ENCODE measurements at regions not wholly inside any gene's neighbourhood (a gene's known extent, or its start where the extent isn't known, plus 50 kb on each side); places are given as distances from the start of the nearest gene placed in this dataset.

- DNase-seq (ENCODE audit: low read depth in 2 of 2): no peak
These were observed 60.9 kb upstream of the CHRM2 start for GRCh38 chr7:136807598-136807997.

- no peak for DNase-seq (ENCODE audit: low read depth in 2 of 2)
These were observed 65.4 kb upstream of the CHRM2 start for GRCh38 chr7:136803028-136803427.

DNA sequence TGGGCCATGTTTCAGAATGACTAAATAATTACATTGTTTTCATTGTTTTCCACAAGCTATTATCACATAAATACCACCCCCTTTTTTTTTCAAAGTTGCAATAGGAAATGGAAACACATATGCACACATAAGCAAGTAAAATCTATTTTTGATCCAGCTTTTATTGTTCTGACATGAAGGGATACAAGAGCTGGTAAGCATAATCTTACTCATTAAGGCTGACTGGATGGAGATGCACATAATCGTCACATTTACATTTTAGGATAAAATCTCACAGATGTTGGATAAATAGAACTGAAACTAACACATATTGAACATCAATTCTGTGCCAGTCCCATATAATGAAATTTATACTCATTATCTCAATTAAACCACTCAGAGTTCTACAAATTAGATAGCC is 84.5 kb upstream of the CHRM2 start:
- no peak for DNase-seq (ENCODE audit: low read depth in 2 of 2)

DNA sequence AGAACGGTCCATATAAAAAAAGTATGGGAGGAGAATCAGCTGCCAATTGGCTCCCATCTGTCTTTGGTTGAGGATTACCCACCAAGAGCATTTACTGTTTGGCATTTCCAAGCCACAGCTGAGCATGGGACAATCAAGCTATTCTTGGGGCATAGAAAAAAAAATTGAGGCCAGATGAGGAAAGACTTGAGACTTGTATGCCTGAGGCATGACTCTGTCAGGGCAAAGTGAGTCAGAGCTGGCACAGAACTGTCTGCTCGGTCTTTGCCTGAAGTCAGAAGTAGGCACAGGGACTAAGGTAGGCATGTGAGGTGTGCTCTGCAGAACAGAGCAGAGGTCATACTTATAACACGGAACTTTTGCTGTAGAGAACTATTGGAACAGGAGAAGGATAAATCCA is 126.5 kb upstream of the CHRM2 start:
- DNase-seq (ENCODE audit: low read depth in 2 of 2): no peak

DNA sequence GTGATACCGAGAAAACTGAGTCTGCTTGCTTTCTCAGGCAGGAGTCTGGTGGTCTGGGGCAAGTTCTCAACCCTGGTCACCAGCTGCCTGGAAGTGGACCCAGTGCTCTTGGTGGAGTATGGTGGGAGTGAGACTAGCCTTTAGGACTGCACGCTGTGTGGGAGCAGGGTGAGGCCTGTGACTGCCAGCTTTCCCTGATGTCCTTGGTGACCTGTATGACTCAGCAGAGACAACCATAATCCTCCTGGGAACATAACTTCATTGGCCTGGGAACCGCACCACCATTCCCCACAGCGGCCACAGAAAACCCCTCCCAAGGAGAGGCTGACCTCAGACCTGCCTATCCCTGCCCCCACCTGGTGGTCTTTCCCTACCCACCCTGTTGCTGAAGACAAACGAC is 139.5 kb upstream of the CHRM2 start:
- no peak for DNase-seq (ENCODE audit: low read depth in 2 of 2)

- no peak for DNase-seq (ENCODE audit: low read depth in 2 of 2)
These were observed 142.0 kb upstream of the CHRM2 start for GRCh38 chr7:136726460-136726859.

GRCh38 chr7:136717910-136718557 is 150.4 kb upstream of the CHRM2 start:
- DNase-seq (ENCODE audit: low read depth in 2 of 2): no peak

- no peak for DNase-seq (ENCODE audit: low read depth in 2 of 2)
These were observed 154.4 kb upstream of the CHRM2 start for GRCh38 chr7:136714062-136714461.

DNA sequence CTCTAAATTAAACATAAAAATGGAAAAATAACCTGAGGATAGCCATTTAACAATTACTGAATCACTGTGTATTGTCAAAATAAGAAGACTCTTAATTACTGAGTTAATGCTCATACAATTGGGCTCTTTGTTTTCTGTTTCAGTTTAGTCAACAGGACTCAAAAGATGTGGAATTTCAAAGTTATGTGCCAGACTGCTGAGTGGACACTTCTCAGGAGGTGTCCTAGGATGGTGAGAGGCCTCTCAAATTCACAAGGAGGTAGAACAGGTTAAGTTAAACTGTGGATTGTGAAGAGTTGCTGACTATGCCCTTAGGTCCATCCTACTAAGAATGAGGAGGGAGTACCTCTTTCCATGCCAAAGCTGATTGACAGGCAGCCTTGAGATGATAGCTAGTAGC is 157.7 kb upstream of the CHRM2 start:
- DNase-seq (ENCODE audit: low read depth in 2 of 2): no peak

DNA sequence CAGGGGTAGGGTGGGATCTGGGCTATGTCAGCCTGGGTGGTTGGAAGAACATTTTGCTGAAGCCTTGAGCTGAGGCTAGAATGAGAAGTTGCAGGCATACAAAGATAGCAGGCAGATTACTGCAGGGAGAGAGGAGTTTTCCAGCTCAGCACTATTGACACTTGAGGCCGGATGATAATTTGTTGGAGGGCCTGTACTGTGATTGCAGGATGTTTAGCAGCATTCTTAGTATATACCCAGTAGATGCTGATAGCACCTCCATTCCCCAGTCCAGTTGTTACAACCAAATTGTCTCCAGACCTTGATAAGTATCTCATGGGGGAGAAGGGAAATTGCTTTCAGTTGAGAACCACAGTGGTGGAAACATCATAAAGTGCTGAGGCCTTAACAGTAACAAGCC is 158.6 kb upstream of the CHRM2 start:
- DNase-seq (ENCODE audit: low read depth in 2 of 2): no peak

DNA sequence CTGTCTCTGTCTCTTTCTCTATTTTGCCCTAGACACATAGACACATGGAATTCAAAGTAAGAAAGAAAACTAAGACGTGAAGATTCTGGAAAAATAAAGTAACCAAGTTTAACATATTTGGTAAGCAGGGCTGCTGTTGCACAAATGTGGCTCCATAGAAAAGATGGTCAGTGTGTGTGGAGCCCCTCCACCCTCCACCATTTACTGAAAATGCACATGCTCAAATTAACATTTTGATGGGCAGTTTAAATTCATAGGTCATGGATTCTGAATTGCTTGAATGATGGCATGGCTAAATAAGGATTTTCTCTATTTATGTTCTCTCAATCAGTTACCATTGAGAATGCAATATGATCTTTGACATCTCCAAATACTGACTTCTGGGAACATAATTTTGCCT is 165.5 kb upstream of the CHRM2 start:
- no peak for DNase-seq (ENCODE audit: low read depth in 2 of 2)

- DNase-seq (ENCODE audit: low read depth in 2 of 2): no peak
These were observed 169.5 kb upstream of the CHRM2 start for GRCh38 chr7:136698977-136699376.

DNA sequence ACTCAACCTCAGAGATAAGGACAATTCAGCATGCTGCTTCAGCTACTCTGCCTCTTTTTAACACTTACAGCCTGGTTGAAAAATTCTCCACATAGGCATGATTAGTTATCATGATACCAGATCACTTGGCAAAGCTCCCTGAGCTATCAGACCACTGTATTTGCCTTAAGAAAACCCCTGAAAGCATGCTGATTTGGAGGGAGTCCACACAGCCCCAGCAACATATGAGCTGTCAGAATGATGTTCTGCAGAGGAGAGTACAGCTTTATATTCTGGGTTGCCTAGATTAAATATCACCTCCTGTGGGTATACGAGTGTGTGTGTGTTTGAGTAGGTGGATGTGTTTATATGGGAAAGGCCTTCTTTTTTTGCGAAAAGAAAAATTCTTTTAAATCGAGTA is 170.2 kb upstream of the CHRM2 start:
- DNase-seq (ENCODE audit: low read depth in 2 of 2): no peak

DNA sequence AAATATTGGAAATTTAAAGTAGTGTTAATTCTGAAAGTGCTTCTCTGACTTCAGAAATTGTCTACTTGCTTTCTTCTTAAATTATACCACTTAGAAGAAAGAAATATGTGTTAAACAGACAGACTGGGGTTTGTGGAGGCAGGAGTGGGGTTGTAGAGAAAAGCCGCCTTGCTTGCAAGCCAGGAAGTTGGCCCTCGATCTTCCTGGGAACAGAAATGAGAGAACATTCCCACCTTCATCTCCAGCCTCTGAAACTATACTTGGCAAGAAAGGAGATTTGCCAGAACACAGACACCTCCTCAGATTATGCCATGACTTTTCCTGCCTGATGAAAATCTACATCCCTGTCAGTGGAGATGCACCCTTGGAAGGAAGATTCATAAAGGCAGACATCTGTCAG is 171.2 kb upstream of the CHRM2 start:
- DNase-seq (ENCODE audit: low read depth in 2 of 2): no peak

- no peak for DNase-seq (ENCODE audit: low read depth in 2 of 2)
These were observed 175.0 kb upstream of the CHRM2 start for GRCh38 chr7:136693166-136694119.

- DNase-seq (ENCODE audit: low read depth in 2 of 2): no peak
These were observed 176.2 kb upstream of the CHRM2 start for GRCh38 chr7:136692221-136692620.

GRCh38 chr7:136688601-136689000 is 179.9 kb upstream of the CHRM2 start:
- no peak for DNase-seq (ENCODE audit: low read depth in 2 of 2)

- DNase-seq (ENCODE audit: low read depth in 2 of 2): no peak
These were observed 180.6 kb upstream of the CHRM2 start for GRCh38 chr7:136687693-136688322.

DNA sequence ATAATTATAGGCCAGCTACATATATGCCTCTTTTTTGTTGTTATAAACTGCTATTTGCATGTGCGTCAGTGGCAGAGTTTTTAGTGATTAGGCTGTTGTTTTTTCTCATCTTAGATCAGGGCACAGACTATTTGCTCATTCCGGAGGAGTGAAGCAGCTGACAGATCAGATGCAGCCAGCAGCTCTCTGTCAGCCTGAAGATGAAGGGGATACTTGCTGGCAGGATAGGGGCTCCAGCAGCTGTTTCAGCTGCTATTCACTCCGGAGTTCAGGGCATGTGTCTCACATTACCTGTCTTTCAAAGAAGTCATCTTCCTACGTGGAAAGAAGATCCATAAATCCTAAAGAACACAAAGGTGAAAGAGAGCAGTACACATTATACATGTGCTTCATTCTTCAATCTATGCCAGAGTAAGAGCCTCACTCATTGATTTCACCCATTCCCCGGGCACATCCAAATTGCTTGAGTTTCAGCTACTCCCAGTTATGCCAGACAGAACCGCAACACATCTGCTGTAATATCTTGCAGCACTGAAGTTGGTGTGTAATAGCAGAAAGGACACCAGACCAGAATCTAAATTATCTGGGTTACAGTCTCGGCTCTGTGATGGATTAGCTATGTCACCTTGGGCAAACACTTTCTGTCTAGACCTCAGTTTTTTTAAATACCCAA is 182.8 kb upstream of the CHRM2 start:
- no peak for DNase-seq (ENCODE audit: low read depth in 2 of 2)

DNA sequence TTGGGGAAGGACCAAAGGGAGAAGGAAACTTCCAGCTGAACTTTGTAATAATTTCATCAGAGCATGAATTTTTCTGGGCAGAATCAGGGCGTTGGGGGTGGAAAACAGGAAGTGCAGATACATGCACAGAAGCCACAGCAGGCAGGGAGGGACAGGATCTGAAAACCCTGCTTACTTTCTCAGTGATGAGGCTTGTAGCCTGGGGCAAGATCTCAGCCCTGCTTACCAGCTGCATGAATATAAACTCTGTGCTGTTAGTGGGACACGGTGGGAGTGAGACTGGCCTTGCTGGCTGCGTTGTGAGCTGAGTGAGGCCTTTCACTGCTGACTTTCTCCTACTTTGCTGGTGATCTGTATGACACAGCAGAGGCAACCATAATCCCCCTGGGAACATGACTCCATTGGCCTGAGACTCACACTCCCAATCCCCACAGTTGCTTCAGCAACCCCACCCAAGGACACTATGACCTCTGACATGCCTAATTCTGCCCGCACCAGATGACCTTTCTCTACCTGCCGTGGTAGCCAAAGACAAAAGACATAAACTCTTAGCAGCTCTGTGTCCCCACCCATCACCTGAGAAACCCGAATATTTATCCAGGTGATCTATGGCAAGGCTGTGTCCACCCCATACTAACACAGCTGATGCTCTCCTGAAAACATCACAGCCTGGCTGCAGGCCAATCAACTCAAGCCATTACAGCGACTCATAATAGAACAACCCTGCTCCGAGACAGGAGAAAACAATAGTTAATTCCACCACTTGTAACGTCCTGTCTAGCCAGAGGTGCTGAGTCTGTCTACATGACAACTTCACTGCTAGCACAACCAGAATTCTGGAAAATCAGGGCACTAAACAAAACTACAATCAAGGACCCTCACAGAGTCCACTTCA is 190.7 kb upstream of the CHRM2 start:
- DNase-seq (ENCODE audit: low read depth in 2 of 2): no peak

GRCh38 chr7:136667584-136667983 is 200.9 kb upstream of the CHRM2 start:
- no peak for DNase-seq (ENCODE audit: low read depth in 2 of 2)

All from stimulated activated CD8-positive, alpha-beta memory T cell treated with anti-CD3 and anti-CD28 coated beads, Interleukin-15, amount 100 ng/mL, for 48 hours (primary cell).